ENCODE measurements at regions not wholly inside any gene's neighbourhood (a gene's known extent, or its start where the extent isn't known, plus 50 kb on each side); places are given as distances from the start of the nearest gene placed in this dataset.

DNA sequence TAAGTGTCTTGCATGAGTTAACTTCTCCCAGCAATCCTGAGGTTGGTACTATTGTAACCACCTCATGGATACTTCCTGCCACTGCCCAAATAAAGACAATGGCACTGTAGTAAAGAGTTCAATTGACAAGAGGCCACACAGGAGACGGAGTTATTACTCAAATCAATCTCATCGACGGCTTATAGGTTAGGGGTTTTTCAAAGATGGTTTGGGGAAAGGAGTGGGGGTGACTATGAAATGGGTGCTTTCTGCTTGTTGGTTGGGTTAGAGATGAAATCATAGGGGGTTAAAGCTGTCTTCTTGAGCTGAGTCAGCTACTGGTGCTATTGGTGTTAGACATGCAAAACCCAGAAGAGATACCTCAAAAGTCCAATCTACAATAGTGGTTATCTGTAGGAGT, 1258.0 kb upstream of the ZEB2 start:
- no peak overlapping the region for H3K4me3 Mint-ChIP-seq (ENCODE audit: unreplicated experiment)
- no peak overlapping the region for H3K9ac ChIP-seq (ENCODE audit: low read length)
- FAIRE-seq (no peak), DNase-seq (ENCODE audit: low read depth) (no peak)
- no peak overlapping the region for H3K4me3 ChIP-seq (ENCODE audit: insufficient read depth, low read depth, low read length)
- peaks cover 1% of the 10 kb centered on the region for H3K9me3 Mint-ChIP-seq (ENCODE audit: unreplicated experiment)
- no peaks in the 10 kb centered on the region for H3K27me3 Mint-ChIP-seq (ENCODE audit: low read depth, unreplicated experiment)
- H3K4me2 ChIP-seq (ENCODE audit: low read length), result no peak overlapping the region
- TF ChIP-seq, protein P1, sequence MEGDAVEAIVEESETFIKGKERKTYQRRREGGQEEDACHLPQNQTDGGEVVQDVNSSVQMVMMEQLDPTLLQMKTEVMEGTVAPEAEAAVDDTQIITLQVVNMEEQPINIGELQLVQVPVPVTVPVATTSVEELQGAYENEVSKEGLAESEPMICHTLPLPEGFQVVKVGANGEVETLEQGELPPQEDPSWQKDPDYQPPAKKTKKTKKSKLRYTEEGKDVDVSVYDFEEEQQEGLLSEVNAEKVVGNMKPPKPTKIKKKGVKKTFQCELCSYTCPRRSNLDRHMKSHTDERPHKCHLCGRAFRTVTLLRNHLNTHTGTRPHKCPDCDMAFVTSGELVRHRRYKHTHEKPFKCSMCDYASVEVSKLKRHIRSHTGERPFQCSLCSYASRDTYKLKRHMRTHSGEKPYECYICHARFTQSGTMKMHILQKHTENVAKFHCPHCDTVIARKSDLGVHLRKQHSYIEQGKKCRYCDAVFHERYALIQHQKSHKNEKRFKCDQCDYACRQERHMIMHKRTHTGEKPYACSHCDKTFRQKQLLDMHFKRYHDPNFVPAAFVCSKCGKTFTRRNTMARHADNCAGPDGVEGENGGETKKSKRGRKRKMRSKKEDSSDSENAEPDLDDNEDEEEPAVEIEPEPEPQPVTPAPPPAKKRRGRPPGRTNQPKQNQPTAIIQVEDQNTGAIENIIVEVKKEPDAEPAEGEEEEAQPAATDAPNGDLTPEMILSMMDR (IDR thresholded peaks at IDR 0.05; ENCODE audit: insufficient read depth, low read depth, low read length), result no peak
- no peak for TF ChIP-seq EZH2 (IDR thresholded peaks at IDR 0.05; ENCODE audit: insufficient read depth, low read length)
- H4K20me1 ChIP-seq (ENCODE audit: insufficient read depth, low read length), result no peaks in the 10 kb centered on the region
- no peaks in the 10 kb centered on the region for H3K9me3 ChIP-seq (ENCODE audit: insufficient read depth, low read depth, low read length)
- no peaks in the 10 kb centered on the region for H3K36me3 Mint-ChIP-seq (ENCODE audit: low read depth, unreplicated experiment)
- no peak overlapping the region for H3K27ac Mint-ChIP-seq (ENCODE audit: unreplicated experiment)
- no peaks in the 10 kb centered on the region for H3K4me1 ChIP-seq (ENCODE audit: insufficient read depth, low read length)
- peaks cover 3% of the 10 kb centered on the region for H3K4me1 Mint-ChIP-seq (ENCODE audit: low read depth, unreplicated experiment)
- H3K79me2 ChIP-seq (ENCODE audit: insufficient read depth, low read length), result no peaks in the 10 kb centered on the region
- H2AFZ ChIP-seq (ENCODE audit: low read depth, low read length), result no peak overlapping the region
- no peak overlapping the region for H3K27ac ChIP-seq (ENCODE audit: low read depth, low read length)
- H3K36me3 ChIP-seq (ENCODE audit: insufficient read depth, low read length), result no peaks in the 10 kb centered on the region
- H3K27me3 ChIP-seq (ENCODE audit: insufficient read depth, low read length), result no peaks in the 10 kb centered on the region

- no peaks in the 10 kb centered on the region for H4K20me1 ChIP-seq (ENCODE audit: insufficient read depth, low read length)
- H3K4me1 ChIP-seq (ENCODE audit: insufficient read depth, low read length), result no peaks in the 10 kb centered on the region
- H2AFZ ChIP-seq (ENCODE audit: low read depth, low read length), result no peak overlapping the region
- H3K4me1 Mint-ChIP-seq (ENCODE audit: low read depth, unreplicated experiment), result peaks cover 3% of the 10 kb centered on the region
- H3K9ac ChIP-seq (ENCODE audit: low read length), result no peak overlapping the region
- DNase-seq (ENCODE audit: low read depth) (peak; percentile 49), FAIRE-seq (no peak)
- peak overlapping the region; percentile 51 for H3K27ac Mint-ChIP-seq (ENCODE audit: unreplicated experiment)
- H3K9me3 ChIP-seq (ENCODE audit: insufficient read depth, low read depth, low read length), result no peaks in the 10 kb centered on the region
- H3K79me2 ChIP-seq (ENCODE audit: insufficient read depth, low read length), result no peaks in the 10 kb centered on the region
- no peaks in the 10 kb centered on the region for H3K36me3 ChIP-seq (ENCODE audit: insufficient read depth, low read length)
- no peak overlapping the region for H3K27ac ChIP-seq (ENCODE audit: low read depth, low read length)
- peaks cover 1% of the 10 kb centered on the region for H3K9me3 Mint-ChIP-seq (ENCODE audit: unreplicated experiment)
- no peak overlapping the region for H3K4me3 Mint-ChIP-seq (ENCODE audit: unreplicated experiment)
- no peaks in the 10 kb centered on the region for H3K36me3 Mint-ChIP-seq (ENCODE audit: low read depth, unreplicated experiment)
- H3K4me3 ChIP-seq (ENCODE audit: insufficient read depth, low read depth, low read length), result no peak overlapping the region
- H3K4me2 ChIP-seq (ENCODE audit: low read length), result no peak overlapping the region
- no peaks in the 10 kb centered on the region for H3K27me3 Mint-ChIP-seq (ENCODE audit: low read depth, unreplicated experiment)
- no peak for TF ChIP-seq EZH2 (IDR thresholded peaks at IDR 0.05; ENCODE audit: insufficient read depth, low read length)
- TF ChIP-seq, protein P1 (IDR thresholded peaks at IDR 0.05; ENCODE audit: insufficient read depth, low read depth, low read length), result no peak
- no peaks in the 10 kb centered on the region for H3K27me3 ChIP-seq (ENCODE audit: insufficient read depth, low read length)
Observed at GRCh38 chr2:145777297-145777696, 1257.4 kb upstream of the ZEB2 start.

- FAIRE-seq, result no peak
- no peak overlapping the region for H3K4me3 Mint-ChIP-seq (ENCODE audit: unreplicated experiment)
- H3K4me2 ChIP-seq (ENCODE audit: low read length), result no peak overlapping the region
Observed at GRCh38 chr2:145775591-145775990, 1255.7 kb upstream of the ZEB2 start.

More at GRCh38 chr2:145775591-145775990, 1255.7 kb upstream of the ZEB2 start:
- Histone ChIP-seq H4K20me1 (ENCODE audit: insufficient read depth, low read length) (no peaks in the 10 kb centered on the region), H3K9me3 (ENCODE audit: insufficient read depth, low read depth, low read length) (no peaks in the 10 kb centered on the region), H3K4me3 (ENCODE audit: insufficient read depth, low read depth, low read length) (no peak overlapping the region), H3K9ac (ENCODE audit: low read length) (no peak overlapping the region), H3K36me3 (ENCODE audit: insufficient read depth, low read length) (no peaks in the 10 kb centered on the region), H3K4me1 (ENCODE audit: insufficient read depth, low read length) (no peaks in the 10 kb centered on the region), H3K79me2 (ENCODE audit: insufficient read depth, low read length) (no peaks in the 10 kb centered on the region), H2AFZ (ENCODE audit: low read depth, low read length) (no peak overlapping the region), H3K27me3 (ENCODE audit: insufficient read depth, low read length) (no peaks in the 10 kb centered on the region), H3K27ac (ENCODE audit: low read depth, low read length) (no peak overlapping the region)
- H3K9me3 Mint-ChIP-seq (ENCODE audit: unreplicated experiment), result no peaks in the 10 kb centered on the region
- peaks cover 3% of the 10 kb centered on the region for H3K4me1 Mint-ChIP-seq (ENCODE audit: low read depth, unreplicated experiment)
- H3K27ac Mint-ChIP-seq (ENCODE audit: unreplicated experiment), result no peak overlapping the region
- no peaks in the 10 kb centered on the region for H3K27me3 Mint-ChIP-seq (ENCODE audit: low read depth, unreplicated experiment)
- TF ChIP-seq, protein P1 (IDR thresholded peaks at IDR 0.05; ENCODE audit: insufficient read depth, low read depth, low read length), result no peak
- TF ChIP-seq EZH2 (IDR thresholded peaks at IDR 0.05; ENCODE audit: insufficient read depth, low read length), result no peak
- H3K36me3 Mint-ChIP-seq (ENCODE audit: low read depth, unreplicated experiment), result no peaks in the 10 kb centered on the region
- no peak for DNase-seq (ENCODE audit: low read depth)

Measured in astrocyte (in vitro differentiated cells and primary cell).